ENCODE measurements at regions not wholly inside any gene's neighbourhood (a gene's known extent, or its start where the extent isn't known, plus 50 kb on each side); places are given as distances from the start of the nearest gene placed in this dataset.

- TF ChIP-seq, protein P1, sequence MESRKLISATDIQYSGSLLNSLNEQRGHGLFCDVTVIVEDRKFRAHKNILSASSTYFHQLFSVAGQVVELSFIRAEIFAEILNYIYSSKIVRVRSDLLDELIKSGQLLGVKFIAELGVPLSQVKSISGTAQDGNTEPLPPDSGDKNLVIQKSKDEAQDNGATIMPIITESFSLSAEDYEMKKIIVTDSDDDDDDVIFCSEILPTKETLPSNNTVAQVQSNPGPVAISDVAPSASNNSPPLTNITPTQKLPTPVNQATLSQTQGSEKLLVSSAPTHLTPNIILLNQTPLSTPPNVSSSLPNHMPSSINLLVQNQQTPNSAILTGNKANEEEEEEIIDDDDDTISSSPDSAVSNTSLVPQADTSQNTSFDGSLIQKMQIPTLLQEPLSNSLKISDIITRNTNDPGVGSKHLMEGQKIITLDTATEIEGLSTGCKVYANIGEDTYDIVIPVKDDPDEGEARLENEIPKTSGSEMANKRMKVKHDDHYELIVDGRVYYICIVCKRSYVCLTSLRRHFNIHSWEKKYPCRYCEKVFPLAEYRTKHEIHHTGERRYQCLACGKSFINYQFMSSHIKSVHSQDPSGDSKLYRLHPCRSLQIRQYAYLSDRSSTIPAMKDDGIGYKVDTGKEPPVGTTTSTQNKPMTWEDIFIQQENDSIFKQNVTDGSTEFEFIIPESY (IDR thresholded peaks at IDR 0.05; ENCODE audit: extremely low read depth, insufficient replicate concordance, low read length), result no peak
- TF ChIP-seq EGR1 (IDR thresholded peaks at IDR 0.05; ENCODE audit: low read depth), result no peak
These were observed 67.4 kb upstream of the B3GAT1 start (continued) for GRCh38 chr11:134479206-134480135.

GRCh38 chr11:134478611-134479010, 66.6 kb upstream of the B3GAT1 start:
- no peak overlapping the region for H2AFZ ChIP-seq (ENCODE audit: low read depth, low read length, poor library complexity, severe bottlenecking)
- ATAC-seq (no peak), DNase-seq (ENCODE audit: low read depth, low spot score) (no peak)
- H3K27me3 ChIP-seq (ENCODE audit: insufficient read depth, low read length), result peaks cover 70% of the 10 kb centered on the region
- intact Hi-C loops (cut with micrococcal nuclease), result no loop called here
- H3K9me2 ChIP-seq (ENCODE audit: insufficient read depth), result no peaks in the 10 kb centered on the region
- ChIA-PET CTCF (no interaction called here), RAD21 (ENCODE audit: low non-redundant PET in 1 of 2, low total read pairs in 2 of 2, uncharacterized antibody in 2 of 2, unreplicated experiment in 2 of 2) (no interaction called here), POLR2A (no interaction called here)
- H3K9me3 ChIP-seq (ENCODE audit: control insufficient read depth in 1 of 2, insufficient read depth in 1 of 2, low read depth in 1 of 2, low read length in 2 of 2), result no peaks in the 10 kb centered on the region
- no peak overlapping the region for H3K9ac ChIP-seq (ENCODE audit: low read length)
- no peak overlapping the region for H3K4me3 ChIP-seq (replicated peaks in 1 of 2; ENCODE audit: low read depth in 1 of 2, low read length in 2 of 2)
- TF ChIP-seq ZNF274 (IDR thresholded peaks at IDR 0.05; ENCODE audit: low read depth, low read length) (no peak), EZH2phosphoT487 (IDR thresholded peaks at IDR 0.05; ENCODE audit: borderline replicate concordance) (0 out of 2 replicates have a peak, but pooled peaks have one; percentile 6)
- H3K36me3 ChIP-seq (ENCODE audit: control insufficient read depth in 1 of 2, insufficient read depth in 2 of 2, low read length in 2 of 2), result no peaks in the 10 kb centered on the region
- no peaks in the 10 kb centered on the region for H4K20me1 ChIP-seq (ENCODE audit: insufficient read depth)
- H3K27ac ChIP-seq (ENCODE audit: low read depth, low read length), result no peak overlapping the region
- H3K4me1 ChIP-seq (ENCODE audit: control insufficient read depth in 1 of 2, insufficient read depth in 2 of 2, low read length in 2 of 2), result no peaks in the 10 kb centered on the region
- no peaks in the 10 kb centered on the region for H3K79me2 ChIP-seq (ENCODE audit: insufficient read depth, low read length)
- no TSS peak for BruUV-seq (replicated peaks)
- H3K4me2 ChIP-seq (ENCODE audit: low read length), result no peak overlapping the region

All from HCT116 (cell line).